ENCODE measurements at regions not wholly inside any gene's neighbourhood (a gene's known extent, or its start where the extent isn't known, plus 50 kb on each side); places are given as distances from the start of the nearest gene placed in this dataset.

- no peak for TF ChIP-seq CTCF (IDR thresholded peaks at IDR 0.05)
- no peak for TF ChIP-seq ZFX (IDR thresholded peaks at IDR 0.05; ENCODE audit: borderline replicate concordance)
Observed at GRCh38 chrX:27242581-27242980, 220.6 kb downstream of the PPP4R3C start.
